ENCODE measurements at regions not wholly inside any gene's neighbourhood (a gene's known extent, or its start where the extent isn't known, plus 50 kb on each side); places are given as distances from the start of the nearest gene placed in this dataset.

- DNase-seq (ENCODE audit: low read depth), result no peak
- TF ChIP-seq CTCF (IDR thresholded peaks at IDR 0.05; ENCODE audit: insufficient read depth, low read depth, low read length, missing control alignments), result no peak
These were observed 68.6 kb upstream of the GPC1 start for GRCh38 chr2:240366901-240367300.

GRCh38 chr2:240367721-240368120 is 67.7 kb upstream of the GPC1 start:
- DNase-seq (ENCODE audit: low read depth), result no peak
- no peak for TF ChIP-seq CTCF (IDR thresholded peaks at IDR 0.05; ENCODE audit: insufficient read depth, low read depth, low read length, missing control alignments)
- no peak overlapping the region for H3K4me3 ChIP-seq (ENCODE audit: low read length)

More at GRCh38 chr2:240366901-240367300, 68.6 kb upstream of the GPC1 start:
- no peak overlapping the region for H3K4me3 ChIP-seq (ENCODE audit: low read length)

- TF ChIP-seq CTCF (IDR thresholded peaks at IDR 0.05; ENCODE audit: insufficient read depth, low read depth, low read length, missing control alignments), result no peak
- no peak overlapping the region for H3K4me3 ChIP-seq (ENCODE audit: low read length)
- peak; percentile 14 for DNase-seq (ENCODE audit: low read depth)
These were observed 66.6 kb upstream of the GPC1 start for GRCh38 chr2:240368781-240369331.

GRCh38 chr2:240369335-240369734 is 66.1 kb upstream of the GPC1 start:
- H3K4me3 ChIP-seq (ENCODE audit: low read length), result no peak overlapping the region
- DNase-seq (ENCODE audit: low read depth), result no peak
- no peak for TF ChIP-seq CTCF (IDR thresholded peaks at IDR 0.05; ENCODE audit: insufficient read depth, low read depth, low read length, missing control alignments)

GRCh38 chr2:240369801-240370585 is 65.5 kb upstream of the GPC1 start:
- no peak overlapping the region for H3K4me3 ChIP-seq (ENCODE audit: low read length)
- DNase-seq (ENCODE audit: low read depth), result peak; percentile 93
- TF ChIP-seq CTCF (IDR thresholded peaks at IDR 0.05; ENCODE audit: insufficient read depth, low read depth, low read length, missing control alignments), result no peak

GRCh38 chr2:240371129-240372000 is 64.1 kb upstream of the GPC1 start:
- no peak for DNase-seq (ENCODE audit: low read depth)
- H3K4me3 ChIP-seq (ENCODE audit: low read length), result no peak overlapping the region
- TF ChIP-seq CTCF (IDR thresholded peaks at IDR 0.05; ENCODE audit: insufficient read depth, low read depth, low read length, missing control alignments), result no peak

All from epithelial cell of esophagus (primary cell).